A549 (cell line): ENCODE measurements at regions not wholly inside any gene's neighbourhood (a gene's known extent, or its start where the extent isn't known, plus 50 kb on each side); places are given as distances from the start of the nearest gene placed in this dataset.

ENCODE experiments used
- ATAC-seq, 2 experiments: fragments of 200-7000 bp in 1 of 2; fragments of >200 bp in 1 of 2; cut with Nextera tagmentation in 1 of 2; cut with Tn5 transposase in 1 of 2; 3 replicates each; pipeline versions ENCODE4 v1.8.0 to v1.9.1; 2018 to 2020; ENCODE audit warnings: mild to moderate bottlenecking in 1 of 2, moderate library complexity in 1 of 2
- CTCF ChIA-PET: fragments of 300-600 bp; sonication (Branson Sonifier 250); formaldehyde crosslinking; extraction: SDS; loops from one replicate; lab custom pipeline; 2021; ENCODE audit warnings: antibody characterized with exemption, inconsistent platforms; lab: Yijun Ruan, JAX
- POLR2A ChIA-PET: fragments of 350-600 bp; formaldehyde crosslinking; extraction: SDS; loops from one replicate; lab custom pipeline; 2021; ENCODE audit warnings: antibody characterized with exemption, inconsistent platforms; lab: Yijun Ruan, JAX
- DNase-seq, 2 experiments: peaks; one replicate each; pipeline versions ENCODE4 v3.0.0 to v3.0.0-alpha.2; 2011 to 2016; ENCODE audit warnings: low read depth in 1 of 2, low spot score in 1 of 2
- FAIRE-seq: peaks from 2 replicates; lab custom pipeline; 2011; peaks lifted over from hg19 to GRCh38; lab: Jason Lieb, UNC
- H3K27ac ChIP-seq, 2 experiments: fragments of >200 bp; sonication (Bioruptor Twin); formaldehyde crosslinking; 3 replicates each; pipeline ENCODE4 v1.5.1; 2016 to 2017
- H3K4me1 ChIP-seq: fragments of >200 bp; sonication (Bioruptor Twin); formaldehyde crosslinking; 3 replicates; pipeline ENCODE4 v1.6.1; 2016
- H3K4me2 ChIP-seq: fragments of >200 bp; sonication (Bioruptor Twin); formaldehyde crosslinking; 3 replicates; pipeline ENCODE4 v1.6.1; 2016
- H3K4me3 ChIP-seq: fragments of >200 bp; sonication (Bioruptor Twin); formaldehyde crosslinking; 3 replicates; pipeline ENCODE4 v1.5.1; 2016
- H3K9me3 ChIP-seq: fragments of >200 bp; sonication (Bioruptor Twin); formaldehyde crosslinking; 3 replicates; pipeline ENCODE4 v1.6.1; 2016
- BHLHE40 ChIP-seq: IDR thresholded peaks from 2 replicates; pipeline ENCODE4 v1.6.1; 2012; ENCODE audit warnings: low read depth, low read length, inconsistent platforms
- CBX2 ChIP-seq: fragments of 200-600 bp; sonication (generic); IDR thresholded peaks from 2 replicates; pipeline ENCODE4 v1.6.1; 2016; ENCODE audit warnings: low read depth, mild to moderate bottlenecking, borderline replicate concordance
- CBX8 ChIP-seq: fragments of 200-600 bp; sonication (generic); IDR thresholded peaks from 2 replicates; pipeline ENCODE4 v1.6.1; 2016
- EHF ChIP-seq: fragments of 250-450 bp; sonication (Bioruptor Pico); IDR thresholded peaks from 2 replicates; pipeline ENCODE4 v1.5.0; 2020; ENCODE audit warnings: mild to moderate bottlenecking
- EHMT2 ChIP-seq: fragments of 200-600 bp; sonication (generic); IDR thresholded peaks from 2 replicates; pipeline ENCODE4 v1.6.1; 2016; ENCODE audit warnings: antibody characterized with exemption, low read depth, mild to moderate bottlenecking, moderate library complexity
- EP300 ChIP-seq, 2 experiments: fragments of >200 bp; sonication (Bioruptor Twin); formaldehyde crosslinking; IDR thresholded peaks; 2 replicates in 1 of 2; 3 replicates in 1 of 2; pipeline ENCODE4 v1.6.1; 2016 to 2017
- FOSB ChIP-seq: fragments of 250-450 bp; sonication (Bioruptor Pico); IDR thresholded peaks from 2 replicates; pipeline ENCODE4 v1.5.0; 2020; ENCODE audit warnings: mild to moderate bottlenecking, moderate library complexity
- FOXS1 ChIP-seq: fragments of 250-450 bp; sonication (Bioruptor Pico); IDR thresholded peaks from 2 replicates; pipeline ENCODE4 v1.5.0; 2020; ENCODE audit warnings: mild to moderate bottlenecking, moderate library complexity
- GATA3 ChIP-seq: IDR thresholded peaks from 2 replicates; pipeline ENCODE4 v1.6.1; 2012; ENCODE audit warnings: borderline replicate concordance
- HDAC2 ChIP-seq: fragments of 200-600 bp; sonication (generic); IDR thresholded peaks from 2 replicates; pipeline ENCODE4 v1.6.1; 2016
- HOXA7 ChIP-seq: fragments of 250-450 bp; sonication (Bioruptor Pico); IDR thresholded peaks from 2 replicates; pipeline ENCODE4 v1.5.0; 2020; ENCODE audit warnings: mild to moderate bottlenecking, moderate library complexity
- HOXB13 ChIP-seq: fragments of 250-450 bp; sonication (Bioruptor Pico); IDR thresholded peaks from 2 replicates; pipeline ENCODE4 v1.5.0; 2020; ENCODE audit warnings: low read depth, mild to moderate bottlenecking, moderate library complexity
- NPAS2 ChIP-seq: fragments of 250-450 bp; sonication (Bioruptor Pico); IDR thresholded peaks from 2 replicates; pipeline ENCODE4 v1.8.0; 2022; ENCODE audit warnings: mild to moderate bottlenecking, moderate library complexity, borderline replicate concordance
- POLR2A ChIP-seq: IDR thresholded peaks from 2 replicates; pipeline ENCODE4 v1.6.1; 2012; ENCODE audit warnings: mild to moderate bottlenecking, low read length
- POLR2AphosphoS2 ChIP-seq: conservative IDR thresholded peaks from 2 replicates; pipeline ENCODE4 v1.6.1; 2012; ENCODE audit warnings: low read length, improper control_type of control experiment, inconsistent platforms
- RARB ChIP-seq: fragments of 250-450 bp; sonication (Bioruptor Pico); IDR thresholded peaks from 2 replicates; pipeline ENCODE4 v1.8.0; 2021; ENCODE audit warnings: mild to moderate bottlenecking, moderate library complexity
- REST ChIP-seq: fragments of 200-600 bp; sonication (generic); IDR thresholded peaks from 2 replicates; pipeline ENCODE4 v1.6.1; 2016; ENCODE audit warnings: antibody characterized with exemption, mild to moderate bottlenecking, moderate library complexity
- SMC3 ChIP-seq: fragments of >200 bp; sonication (Bioruptor Twin); formaldehyde crosslinking; IDR thresholded peaks from 3 replicates; pipeline ENCODE4 v1.6.1; 2018; ENCODE audit warnings: inconsistent platforms
- SREBF2 ChIP-seq: fragments of 450-650 bp; IDR thresholded peaks from 2 replicates; pipeline ENCODE4 v1.6.1; 2014; ENCODE audit warnings: mild to moderate bottlenecking, moderate library complexity
- TFCP2L1 ChIP-seq: fragments of 250-450 bp; sonication (Bioruptor Pico); IDR thresholded peaks from 2 replicates; pipeline ENCODE4 v1.5.0; 2021; ENCODE audit warnings: mild to moderate bottlenecking
- ZC3H11A ChIP-seq: fragments of 450-650 bp; IDR thresholded peaks from 2 replicates; pipeline ENCODE4 v1.6.1; 2014; ENCODE audit warnings: antibody characterized with exemption, mild to moderate bottlenecking
- ZSCAN20 ChIP-seq: fragments of 250-450 bp; sonication (Bioruptor Pico); IDR thresholded peaks from 2 replicates; pipeline ENCODE4 v1.8.0; 2022; ENCODE audit warnings: mild to moderate bottlenecking, moderate library complexity
- WGBS: methylation state at CpG from one replicate; pipeline ENCODE4 v1.1.6; 2017; ENCODE audit errors: missing lambda C conversion rate; 5-methylcytosine and 5-hydroxymethylcytosine counted together

GRCh38 chr1:222326710-222327036, 221.2 kb downstream of the HHIPL2 start:
- ChIA-PET POLR2A (no interaction called here), CTCF (no interaction called here)
- H3K4me2 ChIP-seq = no peak overlapping the region
- TF ChIP-seq ZC3H11A (no peak), GATA3 (no peak), FOXS1 (CRISPR knock-in tag) (no peak), SREBF2 (no peak), REST (no peak), SMC3 (no peak), FOSB (CRISPR knock-in tag) (no peak), EHF (CRISPR knock-in tag) (no peak), POLR2AphosphoS2 (no peak), TFCP2L1 (no peak)
- no peak overlapping the region for H3K27ac ChIP-seq
- H3K4me1 ChIP-seq = no peaks in the 10 kb centered on the region
- DNase-seq = no peak
- H3K4me3 ChIP-seq = no peak overlapping the region
- H3K9me3 ChIP-seq = no peaks in the 10 kb centered on the region
- ATAC-seq = no peak
- no peak for FAIRE-seq

GRCh38 chr1:222326006-222326709, 221.7 kb downstream of the HHIPL2 start:
- WGBS = 33% methylated on average over 3 of the region's 3 CpGs
- POLR2A ChIA-PET = no interaction called here
- H3K4me1 ChIP-seq = no peaks in the 10 kb centered on the region
- no peak for ATAC-seq
- no peak overlapping the region for H3K27ac ChIP-seq
- H3K4me3 ChIP-seq = no peak overlapping the region
- TF ChIP-seq SREBF2 = no peak
- TF ChIP-seq ZSCAN20 (CRISPR knock-in tag) = no peak
- no peak for TF ChIP-seq HOXA7 (CRISPR knock-in tag)
- no peak for TF ChIP-seq HDAC2
- no peak for TF ChIP-seq HOXB13 (CRISPR knock-in tag)
- TF ChIP-seq GATA3 = no peak
- no peak for TF ChIP-seq RARB (CRISPR knock-in tag)
- TF ChIP-seq BHLHE40 = no peak
- no peak for TF ChIP-seq NPAS2 (CRISPR knock-in tag)
- TF ChIP-seq CBX2 = no peak
- TF ChIP-seq, all 56 proteins: peak for 0
- no peaks in the 10 kb centered on the region for H3K9me3 ChIP-seq
- FAIRE-seq (no peak), DNase-seq (no peak)
- no peak overlapping the region for H3K4me2 ChIP-seq
- CTCF ChIA-PET = no interaction called here

GRCh38 chr1:222325506-222325905, 222.4 kb downstream of the HHIPL2 start:
- FAIRE-seq (no peak), ATAC-seq (no peak)
- POLR2A ChIA-PET = no interaction called here
- WGBS = 2% methylated on average over 2 of the region's 2 CpGs
- no peak for TF ChIP-seq SREBF2
- TF ChIP-seq POLR2A = no peak
- no peak for TF ChIP-seq GATA3
- TF ChIP-seq EP300 (IDR thresholded peaks at IDR 0.05) = no peak
- TF ChIP-seq ZSCAN20 (CRISPR knock-in tag) = no peak
- no peak for TF ChIP-seq CBX8
- TF ChIP-seq TFCP2L1 = no peak
- TF ChIP-seq EHMT2 = no peak
- TF ChIP-seq EHF (CRISPR knock-in tag) = no peak
- TF ChIP-seq, all 56 proteins: peak for 0
- Histone ChIP-seq H3K9me3 (no peaks in the 10 kb centered on the region), H3K4me2 (no peak overlapping the region), H3K4me1 (no peaks in the 10 kb centered on the region), H3K27ac (no peak overlapping the region), H3K4me3 (no peak overlapping the region)
- DNase-seq = no peak
- CTCF ChIA-PET = no interaction called here
